Dermis microvascular lymphatic vessel endothelial cell (primary cell): ENCODE measurements at regions not wholly inside any gene's neighbourhood (a gene's known extent, or its start where the extent isn't known, plus 50 kb on each side); places are given as distances from the start of the nearest gene placed in this dataset.
"Not testable (repeated sequence)": the region's sequence is repeated elsewhere in the genome, so short reads cannot be mapped to it uniquely, and the experiment has no call there.

Source experiments
- DNase-seq, 2 donors: peaks; one replicate each; pipeline versions ENCODE4 v3.0.0 to v3.0.0-alpha.2; 2010; ENCODE audit warnings: low read depth in 2 of 2

DNA sequence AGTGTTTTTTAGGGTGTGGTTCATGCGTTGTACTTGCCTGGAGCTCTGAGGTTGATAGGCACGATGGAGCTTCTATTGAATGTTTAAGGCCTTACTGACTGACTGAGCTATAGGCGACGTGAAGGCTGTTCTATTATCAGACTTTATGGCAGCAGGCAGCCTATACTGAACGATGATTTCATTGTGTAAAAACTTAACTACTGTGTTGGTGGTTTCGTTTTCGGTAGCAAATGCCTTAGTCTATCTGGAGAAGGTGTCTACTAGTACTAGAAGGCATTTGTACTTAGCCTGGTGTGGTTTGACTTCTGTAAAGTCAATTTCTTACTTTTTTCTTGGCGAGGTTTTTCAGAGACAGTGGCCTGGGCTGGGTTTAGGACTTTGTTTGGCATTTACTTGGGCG, 194.4 kb downstream of the OTOP1 start:
- not testable (repeated sequence) for DNase-seq

DNA sequence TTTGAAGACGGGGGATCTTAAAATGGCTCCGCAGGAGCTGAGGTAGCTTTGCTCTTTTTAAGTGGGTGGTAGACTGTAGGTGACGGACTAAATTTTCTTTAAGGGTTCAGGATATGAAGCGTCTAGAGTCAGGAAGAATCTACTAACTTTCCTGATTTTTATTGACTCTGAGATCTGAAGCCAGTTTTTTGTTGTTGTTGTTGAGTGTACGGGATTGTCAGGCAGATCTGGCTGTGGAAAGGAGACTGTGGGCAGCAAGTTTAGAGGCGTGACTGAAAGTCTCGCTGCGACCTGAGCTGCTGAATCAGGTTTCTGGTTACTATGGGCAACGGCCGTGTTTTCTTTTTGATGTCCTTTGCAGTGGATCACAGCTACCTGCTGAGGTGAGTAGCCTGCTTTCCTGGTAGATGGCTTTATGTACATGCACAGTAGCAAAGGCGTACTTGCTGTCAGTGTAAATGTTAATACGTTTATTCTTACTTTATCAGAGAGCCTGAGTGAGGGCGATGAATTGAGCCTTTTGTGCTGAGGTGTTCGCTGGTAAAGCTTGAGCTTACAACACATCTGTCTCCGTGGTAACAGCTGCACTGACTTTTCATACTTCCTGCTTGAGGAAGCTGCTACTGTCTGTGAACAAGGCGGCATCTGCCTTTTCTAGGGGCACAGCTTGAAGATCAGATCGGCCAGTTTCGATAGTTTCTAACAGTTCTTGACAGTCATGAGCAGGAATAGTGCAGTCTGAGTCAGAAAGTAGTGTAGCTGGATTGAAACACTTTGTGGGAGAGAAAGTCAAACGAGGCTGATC, 193.7 kb downstream of the OTOP1 start:
- DNase-seq: not testable (repeated sequence)

DNA sequence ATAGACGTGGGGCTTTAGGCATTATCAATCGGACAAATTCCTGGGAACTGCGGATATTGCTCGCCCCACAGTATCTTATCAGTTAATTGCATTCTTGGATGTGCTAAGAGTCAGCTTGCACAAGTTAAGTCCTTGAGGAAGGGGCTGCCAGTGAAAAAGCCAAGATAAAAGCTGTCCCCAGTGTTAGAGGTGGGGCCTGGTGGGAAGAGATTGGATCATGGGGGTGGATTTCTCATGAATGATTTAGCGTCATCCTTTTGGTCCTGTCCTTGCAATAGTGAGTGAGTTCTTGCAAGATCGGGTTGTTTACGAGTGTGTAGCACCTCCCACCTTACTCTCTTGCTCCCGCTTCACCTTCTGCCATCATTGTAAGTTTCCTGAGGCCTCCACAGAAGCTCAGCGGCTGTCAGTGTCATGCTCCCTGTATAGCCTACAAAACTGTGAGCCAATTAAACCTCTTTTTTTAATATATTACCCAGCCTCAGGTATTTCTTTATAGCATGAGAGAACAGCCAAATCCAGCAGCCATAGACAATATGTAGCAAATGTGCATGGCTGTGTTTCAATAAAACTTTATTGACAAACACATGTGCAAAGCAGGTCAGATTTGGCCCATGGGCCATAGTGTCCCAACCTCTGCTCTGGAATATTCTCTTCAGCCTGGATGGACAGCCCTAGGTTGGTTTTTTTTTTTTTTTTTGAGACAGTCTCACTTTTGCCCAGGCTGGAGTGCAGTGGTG, 189.2 kb downstream of the OTOP1 start:
- DNase-seq: not testable (repeated sequence)

DNA sequence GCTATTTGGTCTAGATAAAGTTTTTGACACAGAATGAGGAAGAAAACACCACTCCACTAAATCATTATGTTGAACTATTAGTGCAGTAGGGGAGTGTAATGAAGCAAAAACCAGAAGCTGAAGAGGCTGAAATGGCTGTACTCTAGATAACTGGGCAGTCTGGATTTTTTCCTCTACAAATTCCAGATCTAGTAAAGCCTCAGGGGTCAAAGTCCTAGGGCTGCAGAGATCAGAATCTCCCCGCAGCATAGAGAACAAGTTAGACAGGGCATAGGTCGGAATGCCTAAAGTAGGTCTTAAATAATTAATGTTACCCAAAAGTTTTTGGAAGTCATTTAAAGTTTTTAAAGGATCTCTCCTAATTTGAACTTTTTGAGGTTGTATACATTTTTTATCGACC, 180.9 kb downstream of the OTOP1 start:
- DNase-seq: not testable (repeated sequence)

DNA sequence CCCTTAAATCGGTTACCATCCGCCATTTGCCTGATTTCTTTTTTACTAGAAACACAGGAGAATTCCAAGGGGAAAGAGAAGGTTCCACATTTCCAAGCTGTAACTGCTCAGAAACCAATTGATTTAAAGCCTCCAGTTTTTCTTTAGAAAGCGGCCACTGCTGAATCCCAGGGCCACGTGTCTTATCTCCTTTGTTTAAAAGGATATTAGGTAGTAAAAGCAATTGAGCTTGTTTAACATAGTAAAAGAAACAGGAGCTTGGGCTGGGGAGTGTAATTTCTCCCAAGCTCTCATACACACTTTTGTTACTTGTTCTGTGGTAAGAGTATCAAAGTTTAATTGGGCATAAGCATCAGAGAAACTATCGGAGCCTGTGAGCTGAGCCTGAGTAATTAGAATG, 180.0 kb downstream of the OTOP1 start:
- DNase-seq: not testable (repeated sequence)

DNA sequence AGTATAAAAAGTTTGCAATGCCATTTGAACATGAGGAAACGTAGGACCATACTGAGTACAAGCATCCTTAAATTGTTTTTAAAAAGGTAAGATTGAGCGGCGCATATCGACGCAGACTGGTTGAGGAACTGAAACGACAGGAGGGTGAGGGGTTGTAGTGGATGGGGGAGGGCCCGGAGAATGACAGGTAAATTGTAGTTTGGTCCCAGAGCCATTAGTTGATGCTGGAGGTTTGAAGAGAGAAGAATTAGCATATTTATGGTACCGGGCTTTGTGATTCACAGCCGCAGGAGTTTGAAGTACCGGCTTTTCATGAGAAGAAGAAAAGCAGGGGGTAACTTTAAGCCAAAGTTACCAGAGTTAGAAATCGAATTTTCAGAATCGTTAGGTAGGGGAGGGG, 179.5 kb downstream of the OTOP1 start:
- not testable (repeated sequence) for DNase-seq

DNA sequence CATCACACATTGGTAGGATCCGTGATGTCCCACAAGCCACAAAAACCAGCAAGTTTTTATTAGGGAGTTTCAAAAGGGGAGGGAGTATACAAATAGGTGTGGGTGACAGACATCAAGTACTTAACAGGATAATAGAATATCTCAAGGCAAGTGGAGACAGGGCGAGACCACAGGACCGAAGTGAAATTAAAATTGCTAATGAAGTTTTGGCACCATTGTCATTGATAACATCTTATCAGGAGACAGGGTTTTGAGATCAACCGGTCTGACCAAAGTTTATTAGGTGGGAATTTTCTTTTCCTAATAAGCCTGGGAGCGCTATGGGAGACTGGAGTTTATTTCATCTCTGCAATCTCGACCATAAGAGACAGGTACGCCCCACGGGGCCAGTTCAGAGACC, 178.5 kb downstream of the OTOP1 start:
- not testable (repeated sequence) for DNase-seq

DNA sequence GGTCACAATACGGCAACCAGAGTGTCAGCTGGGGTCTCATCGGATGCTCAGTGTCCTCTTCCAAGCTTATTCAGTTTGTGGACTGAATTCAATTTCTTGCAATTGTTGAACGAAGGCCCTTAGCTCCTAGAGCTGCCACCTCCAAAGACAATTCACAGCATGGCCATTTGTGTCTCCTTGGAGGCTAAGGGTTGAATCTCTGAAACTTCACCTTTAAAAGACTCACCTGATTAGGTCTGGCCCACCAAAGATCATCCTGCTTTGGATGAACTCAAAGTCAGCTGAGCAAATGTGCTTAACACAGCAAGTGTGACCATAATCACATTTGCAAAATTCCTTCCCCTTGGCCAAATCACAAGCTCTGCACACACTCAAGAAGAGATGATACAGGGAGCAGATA, 175.9 kb downstream of the OTOP1 start:
- not testable (repeated sequence) for DNase-seq

DNA sequence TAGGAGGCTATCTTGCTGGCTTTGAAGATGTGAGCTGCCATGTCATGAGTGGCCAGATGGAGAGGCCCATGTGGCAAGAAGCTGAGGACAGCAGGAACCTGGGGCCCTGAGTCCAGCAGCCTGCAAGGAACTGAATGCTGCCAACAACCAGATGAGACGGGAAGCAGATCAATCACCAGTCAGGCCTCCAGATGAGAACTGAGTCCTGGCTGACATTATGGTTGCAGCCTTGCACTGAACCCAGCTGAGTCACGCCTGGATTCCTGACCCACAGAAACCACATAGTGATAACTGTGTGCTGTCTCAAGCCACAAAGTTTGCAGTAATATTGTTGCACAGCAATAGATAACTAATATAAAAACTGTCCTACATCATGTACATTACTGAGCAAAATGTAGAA, 173.8 kb downstream of the OTOP1 start:
- DNase-seq: not testable (repeated sequence)

DNA sequence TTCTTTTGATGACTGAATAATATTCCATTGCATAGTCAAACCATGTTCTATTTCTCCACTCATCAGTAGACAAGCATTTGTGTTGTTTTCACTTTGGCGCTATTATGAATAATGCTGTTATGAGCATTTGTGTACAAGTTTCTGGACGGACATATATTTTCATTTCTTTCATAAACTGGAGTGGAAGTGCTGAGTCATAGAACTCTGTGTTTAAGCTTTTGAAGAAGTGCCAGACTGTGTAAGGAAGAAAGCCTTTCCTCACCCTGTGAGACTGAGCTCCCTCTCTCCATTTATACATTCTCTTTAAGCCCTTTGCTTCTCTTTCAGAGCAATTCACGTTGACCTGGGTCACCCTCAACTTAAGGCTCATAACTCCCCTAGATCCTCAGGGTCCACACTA, 169.5 kb downstream of the OTOP1 start:
- not testable (repeated sequence) for DNase-seq

DNA sequence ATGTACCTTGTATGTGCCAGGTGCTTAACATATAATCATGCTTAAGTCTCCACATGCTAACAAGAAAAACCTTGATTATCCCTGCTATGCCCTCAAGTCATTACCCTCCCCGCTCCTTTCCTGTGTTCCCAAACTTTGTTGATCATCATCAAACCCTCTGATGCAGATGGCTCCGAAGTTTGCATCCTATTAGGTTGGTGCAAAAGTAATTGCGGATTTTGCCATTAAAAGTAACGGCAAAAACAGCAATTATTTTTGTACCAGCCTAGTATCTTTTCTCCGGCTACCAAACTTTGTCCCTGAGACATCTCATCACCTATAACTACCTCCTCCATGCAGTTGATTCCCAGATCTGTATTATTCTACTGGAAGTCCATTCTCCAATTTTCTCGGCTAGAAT, 142.6 kb downstream of the OTOP1 start:
- not testable (repeated sequence) for DNase-seq

DNA sequence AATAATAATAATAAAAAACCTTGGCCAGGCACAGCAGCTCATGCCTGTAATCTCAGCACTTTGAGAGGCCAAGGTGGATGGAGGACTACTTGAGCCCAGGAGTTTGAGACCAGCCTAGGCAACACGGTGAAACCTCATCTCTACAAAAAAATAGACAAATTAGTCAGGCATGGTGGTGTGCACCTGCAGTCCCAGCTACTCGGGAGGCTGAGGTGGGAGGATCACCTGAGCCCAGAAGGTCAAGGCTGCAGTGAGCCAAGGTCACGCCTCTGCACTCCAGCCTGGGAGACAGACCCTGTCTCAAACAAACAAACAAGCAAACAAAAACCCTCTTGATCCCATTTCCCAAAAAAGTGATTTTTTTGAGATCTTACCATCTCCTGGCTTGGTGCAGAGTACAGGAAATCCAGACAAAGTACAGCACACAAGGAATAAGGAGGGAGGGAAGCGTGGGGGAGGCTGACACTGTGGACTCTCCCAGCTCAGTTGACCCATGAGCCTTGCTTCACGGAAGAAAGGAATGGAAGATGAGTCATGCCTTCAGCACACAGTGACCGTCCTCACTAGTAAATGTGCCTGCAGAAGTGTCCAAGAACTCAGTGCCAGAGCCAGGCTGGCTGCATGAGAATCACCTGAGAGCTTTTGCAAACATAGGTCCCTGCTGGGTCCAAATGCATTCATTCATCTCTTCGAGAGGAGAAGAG, 136.9 kb downstream of the OTOP1 start:
- DNase-seq: not testable (repeated sequence)

DNA sequence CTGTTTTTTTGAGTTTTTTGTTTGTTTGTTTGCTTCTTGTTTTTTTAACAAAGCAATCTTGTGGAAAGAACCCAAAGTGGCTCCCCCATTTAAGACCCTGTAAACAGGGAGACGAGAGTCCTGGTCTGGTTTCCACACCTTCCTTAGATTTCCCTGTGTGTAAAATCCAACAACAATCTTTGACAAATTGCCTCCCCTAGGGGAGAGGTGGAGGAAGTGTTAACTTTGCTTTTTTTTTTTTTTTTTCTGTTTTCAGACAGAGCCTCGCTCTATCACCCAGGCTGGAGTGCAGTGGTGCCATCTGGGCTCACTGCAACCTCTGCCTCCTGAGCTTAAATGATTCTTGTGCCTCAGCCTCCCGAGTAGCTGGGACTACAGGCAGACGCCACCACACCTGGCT, 136.0 kb downstream of the OTOP1 start:
- not testable (repeated sequence) for DNase-seq

DNA sequence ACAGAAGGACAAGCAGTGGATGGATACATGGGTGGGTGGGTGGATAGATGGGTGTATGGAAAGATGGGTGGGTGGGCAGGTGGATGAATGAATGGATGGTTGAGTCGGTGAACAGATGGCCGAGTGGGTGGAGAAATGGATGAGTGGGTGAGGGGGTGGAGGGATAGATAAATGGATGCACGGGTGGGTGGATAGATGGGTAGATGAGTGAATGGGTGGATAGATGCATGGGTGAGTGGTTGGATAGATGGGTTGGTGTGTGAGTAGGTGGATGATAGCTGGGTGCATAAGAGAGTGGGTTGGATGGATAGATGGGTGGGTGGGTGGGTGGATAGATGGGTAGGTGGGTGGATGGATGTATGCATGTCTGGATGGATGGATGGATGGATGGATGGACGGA, 134.6 kb downstream of the OTOP1 start:
- not testable (repeated sequence) for DNase-seq

DNA sequence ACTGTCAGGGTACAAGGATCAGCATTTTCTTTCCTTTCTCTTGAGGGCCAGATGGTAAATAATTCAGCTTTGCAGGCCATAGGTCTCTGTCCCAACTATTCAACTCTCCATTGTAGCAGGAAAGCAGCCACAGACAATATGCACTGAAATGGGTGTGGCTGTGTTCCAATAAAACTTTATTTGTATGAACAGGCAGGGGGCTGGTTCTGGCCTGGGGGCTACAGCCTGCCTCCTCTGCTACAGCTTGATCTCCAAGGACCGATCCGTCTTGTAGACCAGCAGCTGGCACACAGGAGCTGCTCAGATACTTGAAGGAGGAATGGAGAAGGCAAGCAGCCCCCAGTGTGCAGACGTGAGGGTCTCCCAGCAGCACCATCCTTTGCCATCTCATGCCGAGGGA, 127.1 kb downstream of the OTOP1 start:
- not testable (repeated sequence) for DNase-seq

DNA sequence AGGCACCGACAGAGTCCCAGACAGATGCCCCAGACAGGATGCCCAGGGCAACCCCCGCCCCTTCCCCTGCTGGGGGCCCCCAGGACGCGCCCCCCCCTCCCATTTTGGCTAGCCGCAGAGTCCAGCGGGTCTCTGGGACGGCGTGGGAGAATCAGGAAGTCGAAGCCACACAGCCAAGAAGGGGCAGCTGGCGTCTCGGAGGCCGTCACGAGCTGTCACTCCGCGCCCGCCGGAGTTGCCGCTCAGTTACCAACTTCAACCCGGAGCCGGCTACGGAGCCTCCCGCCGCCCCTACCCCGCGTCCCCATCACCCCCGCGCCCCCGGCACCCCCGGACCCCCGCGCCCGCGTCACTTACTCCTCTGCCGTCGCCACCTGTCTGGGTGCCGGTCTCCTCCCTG, 119.8 kb downstream of the OTOP1 start:
- not testable (repeated sequence) for DNase-seq

DNA sequence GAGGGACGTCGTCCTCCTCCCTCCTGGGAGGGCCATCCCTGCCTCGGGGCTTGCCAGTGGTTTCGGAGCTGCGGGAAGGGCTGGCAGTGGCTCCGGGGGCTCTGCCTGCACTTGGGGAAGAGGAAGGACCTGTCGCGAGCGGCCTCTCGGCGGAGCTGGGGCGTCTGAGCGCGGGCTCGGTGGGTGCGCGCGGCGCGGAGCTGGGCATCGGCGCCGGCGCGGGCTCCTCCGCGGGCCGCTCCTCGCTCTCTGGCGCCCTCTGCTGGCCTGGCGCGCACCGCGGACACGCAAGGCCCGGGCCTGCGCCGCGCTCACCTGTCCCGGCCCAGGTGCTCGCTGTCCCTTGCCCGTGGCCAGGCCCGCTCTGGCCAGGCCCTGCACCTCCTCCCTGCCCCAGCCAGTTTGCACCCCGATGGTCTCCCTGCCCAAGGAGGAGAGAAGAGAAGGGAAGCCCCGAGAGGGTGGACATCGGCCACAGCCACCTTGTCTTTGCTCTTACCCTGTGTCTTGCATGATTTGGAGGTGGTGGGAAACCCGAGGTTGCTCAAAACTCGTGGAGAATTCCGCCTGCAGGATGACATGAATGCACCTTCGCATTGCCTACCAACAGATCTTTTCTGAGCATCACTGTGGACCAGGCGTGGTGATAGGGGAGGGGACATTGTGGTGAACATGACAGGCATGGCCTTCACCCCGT, 119.2 kb downstream of the OTOP1 start:
- DNase-seq: peak in 1 of 2 donors; percentile 53

DNA sequence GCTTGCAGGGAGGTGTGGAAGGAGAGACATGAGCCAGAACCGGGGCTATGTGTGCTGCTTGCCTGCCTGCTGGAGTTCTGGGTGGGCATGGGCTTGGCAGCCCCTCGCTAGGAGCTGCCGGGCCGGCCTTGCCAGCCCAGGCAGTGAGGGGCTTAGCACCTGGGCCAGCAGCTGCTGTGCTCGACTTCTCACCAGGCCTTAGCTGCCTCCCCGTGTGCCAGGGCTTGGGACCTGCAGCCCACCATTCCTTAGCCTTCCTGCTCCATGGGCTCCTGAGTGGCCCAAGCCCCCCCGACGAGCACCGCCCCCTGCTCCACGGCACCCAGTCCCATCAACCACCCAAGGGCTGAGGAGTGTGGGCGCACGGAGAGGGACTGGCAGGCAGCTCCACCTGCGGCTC, 111.3 kb downstream of the OTOP1 start:
- DNase-seq: not testable (repeated sequence)

DNA sequence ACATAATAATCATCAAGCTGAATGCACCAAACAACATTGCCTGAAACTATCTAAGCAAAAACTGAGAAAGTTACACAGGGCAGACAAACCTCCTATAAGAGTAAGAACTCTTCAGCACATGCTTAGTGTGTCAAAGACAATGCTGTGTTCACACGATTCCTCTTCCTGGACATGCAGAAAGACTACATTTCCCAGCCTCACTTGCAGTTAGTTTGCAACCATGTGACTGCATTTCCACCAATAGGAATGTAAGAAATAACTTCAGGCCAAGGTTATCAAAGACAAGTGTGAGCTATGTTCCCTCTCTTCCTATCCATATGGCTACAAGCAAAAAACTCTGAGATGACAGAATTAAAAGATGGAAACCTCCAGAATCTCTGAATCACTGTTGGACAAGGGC, 109.8 kb downstream of the OTOP1 start:
- peak in 1 of 2 donors; percentile 21 for DNase-seq

DNA sequence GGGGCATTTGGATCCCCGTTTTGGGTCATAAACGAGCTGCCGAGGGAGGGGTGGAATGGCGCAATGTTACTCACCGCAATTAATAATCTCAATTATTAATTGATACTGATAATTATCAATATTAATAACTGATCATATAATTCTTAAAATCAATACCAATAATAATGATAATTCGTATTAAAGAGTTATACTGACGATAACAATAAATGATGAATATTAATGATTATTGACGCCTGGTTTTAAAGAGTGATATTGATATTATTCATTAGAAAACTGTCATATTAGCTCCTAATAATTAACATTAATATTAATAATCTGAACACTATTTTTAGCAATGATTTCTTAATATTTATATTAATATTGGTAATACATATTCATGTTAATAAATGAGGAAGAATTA, 92.4 kb downstream of the OTOP1 start:
- DNase-seq: not testable (repeated sequence)

DNA sequence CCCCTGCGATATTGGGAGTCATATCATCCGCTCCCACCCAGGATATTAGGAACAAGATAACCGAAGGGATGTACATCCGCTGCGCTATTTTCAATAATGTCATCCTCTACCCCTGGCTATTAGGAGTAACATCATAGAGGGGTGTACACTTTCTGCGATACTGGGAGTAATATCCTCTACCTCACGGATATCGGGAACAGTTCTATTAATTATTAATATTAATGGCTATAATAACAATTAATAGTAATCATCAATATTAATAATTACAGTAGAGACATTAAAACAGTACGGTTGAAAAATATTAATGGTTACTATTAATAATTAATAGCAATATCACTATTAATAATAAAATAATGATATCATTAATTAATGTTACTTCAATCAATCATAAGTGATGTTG, 90.1 kb downstream of the OTOP1 start:
- DNase-seq: not testable (repeated sequence)
